NCI-H1048 (cell line): ENCODE measurements at regions not wholly inside any gene's neighbourhood (a gene's known extent, or its start where the extent isn't known, plus 50 kb on each side); places are given as distances from the start of the nearest gene placed in this dataset.
"Not testable (repeated sequence)": the region's sequence is repeated elsewhere in the genome, so short reads cannot be mapped to it uniquely, and the experiment has no call there.

ENCODE experiments used
- DNase-seq: peaks from one replicate; lab custom pipeline; 2025; lab: John Stamatoyannopoulos, UW

DNA sequence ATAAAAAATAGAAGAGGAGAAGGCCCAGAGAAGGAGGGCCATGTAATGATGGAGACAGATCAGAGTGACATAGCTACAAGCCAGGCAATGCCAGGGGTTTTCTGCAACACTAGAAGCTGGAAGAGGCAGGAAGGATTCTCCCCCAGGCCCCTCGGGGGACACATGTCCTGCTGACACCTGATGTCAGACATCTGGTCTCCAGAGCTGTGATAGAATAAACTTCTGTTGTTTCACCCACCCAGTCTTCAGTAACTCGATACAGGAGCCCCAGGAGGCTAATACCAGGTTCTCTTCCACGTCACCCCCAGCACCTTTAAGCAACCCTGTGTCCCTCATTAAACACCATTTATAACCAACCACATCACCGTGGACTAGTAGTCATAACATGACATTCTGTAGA, 94.9 kb downstream of the TMEM130 start:
- DNase-seq = no peak

DNA sequence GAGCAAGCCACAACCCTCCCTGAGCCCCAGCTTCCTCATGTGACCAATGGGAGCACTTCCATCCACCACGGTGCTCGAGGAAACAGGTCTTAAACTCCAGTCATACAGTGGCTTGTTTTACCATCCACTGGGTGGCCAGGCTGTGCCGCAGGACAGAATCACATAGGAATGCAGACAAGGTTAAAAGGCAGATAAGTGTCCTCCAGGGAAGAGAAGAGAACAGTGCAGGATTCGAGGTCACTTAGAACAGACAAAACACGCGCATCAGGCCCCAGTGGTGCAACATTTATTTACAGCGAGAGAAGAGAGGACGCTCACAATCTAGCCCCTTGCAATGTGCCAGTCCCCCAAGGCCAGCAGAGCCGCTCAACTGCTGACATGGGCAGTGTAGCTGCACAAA, 92.8 kb downstream of the TMEM130 start:
- DNase-seq = no peak

DNA sequence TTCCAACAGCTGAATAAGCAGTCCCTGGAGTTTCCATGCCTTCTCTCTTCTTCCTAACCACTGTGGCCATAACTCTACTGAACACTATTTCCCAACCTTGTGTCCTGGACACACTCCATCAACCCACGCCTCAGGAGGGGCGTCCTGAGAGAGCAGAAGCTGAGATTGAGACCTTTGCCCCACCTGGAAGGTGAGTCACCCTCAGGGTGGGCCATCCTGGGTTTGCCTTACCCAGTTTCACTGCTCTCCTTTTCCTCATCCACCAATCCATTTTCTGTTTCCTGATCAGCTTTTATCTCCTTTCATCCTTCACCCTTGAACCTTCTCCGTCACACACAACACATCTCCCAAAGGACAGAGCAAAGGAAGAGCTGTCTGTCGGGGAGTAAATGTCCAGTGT, 91.4 kb downstream of the TMEM130 start:
- no peak for DNase-seq

DNA sequence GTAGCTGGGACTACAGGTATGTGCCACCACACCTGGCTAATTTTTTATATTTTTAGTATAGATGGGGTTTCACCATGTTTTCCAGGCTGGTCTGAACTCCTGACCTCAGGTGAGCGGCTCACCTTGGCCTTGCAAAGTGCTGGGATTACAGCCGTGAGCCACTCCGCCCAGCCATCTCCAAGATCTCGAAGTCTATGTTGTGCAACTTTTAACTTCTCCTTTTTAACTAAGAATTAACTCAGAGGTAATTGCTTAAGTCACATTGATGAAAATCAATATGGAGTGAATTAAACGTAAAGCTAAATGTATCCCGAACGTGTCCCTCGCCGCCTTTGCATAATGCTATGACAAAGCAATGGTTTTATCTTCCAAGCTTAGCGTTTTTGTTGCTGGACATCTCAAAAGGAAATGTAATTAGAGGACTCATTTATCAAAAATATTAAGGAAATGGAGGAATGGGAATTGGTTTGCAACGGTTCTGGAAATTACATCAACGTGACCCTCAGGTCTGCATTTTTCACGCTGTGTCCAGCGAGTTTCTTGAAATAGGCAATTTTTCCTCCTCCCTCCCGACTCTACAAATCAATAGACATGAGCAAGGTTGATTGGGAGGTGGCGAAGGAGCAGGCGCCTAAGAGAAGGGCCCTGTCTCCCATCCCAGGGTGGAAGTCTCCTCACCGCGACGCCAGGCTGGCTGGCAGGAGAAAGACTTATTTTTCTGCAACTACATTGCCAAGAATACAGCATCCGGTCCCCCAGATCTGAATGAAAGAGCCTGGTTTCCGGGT, 89.8 kb downstream of the TMEM130 start:
- DNase-seq = no peak

DNA sequence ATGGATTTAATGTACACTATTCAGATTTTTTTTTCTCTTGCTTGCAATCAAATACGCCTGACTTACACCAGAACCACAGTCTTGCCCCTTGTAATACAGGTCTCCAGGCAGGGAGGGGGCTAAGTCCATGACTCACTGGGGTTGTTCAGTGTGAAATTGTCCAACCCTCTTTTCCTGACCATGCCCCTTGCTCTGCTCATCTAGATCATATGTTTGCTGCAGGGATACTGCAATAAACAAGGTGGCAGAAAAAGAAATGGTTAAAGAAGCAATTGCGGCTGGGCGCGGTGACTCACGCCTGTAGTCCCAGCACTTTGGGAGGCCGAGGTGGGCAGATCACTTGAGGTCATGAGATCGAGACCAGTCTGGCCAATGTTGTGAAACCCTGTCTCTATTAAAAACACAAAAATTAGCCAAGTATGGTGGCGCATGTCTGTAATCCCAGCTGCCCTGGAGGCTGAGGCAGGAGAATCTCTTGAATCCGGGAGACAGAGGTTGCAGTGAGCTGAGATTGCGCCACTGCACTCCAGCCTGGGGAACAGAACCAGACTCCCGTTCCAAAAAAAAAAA, 85.5 kb downstream of the TMEM130 start:
- no peak for DNase-seq

DNA sequence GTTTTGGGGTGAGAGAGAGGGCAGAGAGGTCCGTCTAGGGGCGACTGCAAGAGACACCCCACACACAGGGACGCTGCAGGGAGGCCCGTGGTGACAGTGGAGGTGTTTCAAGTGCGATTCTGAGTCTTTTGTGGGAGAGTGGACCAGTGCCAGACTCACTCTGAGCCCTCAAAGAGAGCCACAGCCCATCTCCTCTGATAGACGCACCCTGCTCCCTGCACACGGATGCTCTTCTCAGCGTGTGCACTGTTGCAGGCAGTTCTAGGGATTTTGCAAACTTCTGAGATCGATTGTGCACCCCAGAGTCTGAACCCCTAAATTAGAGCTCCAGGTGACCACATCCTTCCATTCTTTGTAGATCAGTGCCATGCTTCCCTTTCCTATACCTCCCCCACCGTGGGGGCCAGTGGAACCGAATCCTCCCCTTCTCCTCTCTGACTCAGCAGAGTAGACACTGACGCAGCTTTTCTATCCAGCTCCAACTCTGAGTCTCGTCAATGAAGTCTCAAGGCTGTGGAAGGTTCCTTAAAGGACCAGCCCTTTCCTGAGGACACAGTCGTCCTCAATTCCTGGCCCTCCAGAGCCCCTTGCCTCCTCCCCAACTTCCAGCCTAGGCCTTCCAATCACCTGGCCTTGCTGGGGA, 83.8 kb downstream of the TMEM130 start:
- no peak for DNase-seq

DNA sequence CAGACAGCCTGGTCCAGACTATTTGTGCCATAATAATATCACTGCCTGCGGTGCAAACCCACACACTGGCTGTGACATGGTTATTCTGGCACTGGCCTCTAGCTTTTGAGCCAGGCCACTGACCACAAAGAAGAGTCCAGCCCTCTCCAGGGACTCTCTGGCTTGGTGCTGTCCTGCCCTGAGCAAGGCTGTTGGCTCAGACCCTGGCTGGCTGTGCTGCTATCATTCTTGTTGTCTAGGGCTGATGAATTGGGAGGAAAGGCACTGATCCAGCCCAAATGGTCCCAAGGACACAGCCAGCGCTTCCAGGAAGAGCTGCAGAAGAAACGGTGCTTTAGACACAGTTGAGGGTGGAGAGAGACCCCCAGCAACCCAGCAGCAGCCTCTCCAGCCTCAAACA, 80.8 kb downstream of the TMEM130 start:
- DNase-seq = no peak

DNA sequence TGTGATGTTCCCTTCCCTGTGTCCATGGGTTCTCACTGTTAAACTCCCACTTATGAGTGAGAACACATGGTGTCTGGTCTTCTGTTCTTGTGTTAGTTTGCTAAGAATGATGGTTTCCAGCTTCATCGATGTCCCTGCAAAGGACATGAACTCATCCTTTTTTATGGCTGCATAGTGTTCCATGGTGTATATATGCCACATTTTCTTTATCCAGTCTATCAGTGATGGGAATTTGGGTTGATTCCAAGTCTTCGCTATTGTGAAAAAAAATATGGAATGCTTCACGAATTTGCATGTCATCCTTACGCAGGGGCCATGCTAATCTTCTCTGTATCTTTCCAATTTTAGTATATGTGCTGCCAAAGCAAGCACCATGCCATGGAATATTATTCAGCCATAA, 75.4 kb downstream of the TMEM130 start:
- DNase-seq = not testable (repeated sequence)

DNA sequence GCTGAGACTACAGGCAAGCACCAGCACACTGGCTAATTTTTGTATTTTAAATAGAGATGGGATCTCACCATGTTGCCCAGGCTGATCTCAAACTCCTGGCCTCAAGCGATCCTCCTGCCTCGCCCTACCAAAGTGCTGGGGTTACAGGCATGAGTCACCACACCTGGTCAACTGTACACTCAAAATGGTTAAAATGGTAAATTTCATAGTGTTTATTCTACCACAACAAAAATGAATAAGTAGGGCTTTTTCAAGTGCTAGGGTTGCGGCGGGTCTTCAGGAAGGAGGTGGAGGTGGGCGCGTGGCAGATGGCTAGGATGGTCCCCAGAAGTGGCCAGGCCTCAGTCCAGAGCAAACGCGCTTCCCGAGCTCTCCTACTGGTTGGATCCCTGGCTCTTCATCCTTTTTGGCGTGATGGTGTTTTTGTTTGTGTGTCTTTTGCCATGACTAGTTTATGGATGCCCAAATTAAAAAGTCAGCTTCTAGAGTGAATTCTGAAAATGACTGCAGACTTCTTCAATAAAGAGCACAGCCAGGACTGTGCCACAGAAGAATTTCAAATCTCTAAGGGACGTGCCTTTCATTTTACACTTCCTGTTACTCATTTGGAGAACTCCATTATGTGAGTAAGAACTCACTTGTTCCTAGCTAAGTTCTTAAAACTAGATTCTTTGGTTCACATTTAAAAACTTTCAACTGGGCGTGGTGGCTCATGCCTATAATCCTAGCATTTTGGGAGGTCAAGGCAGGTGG, 73.9 kb downstream of the TMEM130 start:
- DNase-seq = no peak
